Frontal cortex (tissue), 3 donors: ENCODE measurements at regions not wholly inside any gene's neighbourhood (a gene's known extent, or its start where the extent isn't known, plus 50 kb on each side); places are given as distances from the start of the nearest gene placed in this dataset.

ENCODE experiments used
- DNase-seq, 2 donors: peaks; one replicate each; pipeline ENCODE4 v3.0.0; 2012; ENCODE audit warnings: low spot score in 2 of 2
- FAIRE-seq: peaks from 2 replicates; lab custom pipeline; 2012; peaks lifted over from hg19 to GRCh38; lab: Jason Lieb, UNC
- donor health status: control.
- donor health status: control.
- donor health status: control.

- DNase-seq (no peak), FAIRE-seq (no peak)
Observed at GRCh38 chr6:43900560-43900915, 130.5 kb downstream of the VEGFA start.

GRCh38 chr6:43899830-43900229 lies 129.8 kb downstream of the VEGFA start:
- DNase-seq = no peak
- FAIRE-seq = no peak

- DNase-seq (no peak), FAIRE-seq (no peak)
Observed at GRCh38 chr6:43898358-43899131, 128.5 kb downstream of the VEGFA start.

- no peak for DNase-seq
- no peak for FAIRE-seq
Observed at GRCh38 chr6:43897571-43898302, 127.7 kb downstream of the VEGFA start.

- DNase-seq (no peak), FAIRE-seq (no peak)
Observed at GRCh38 chr6:43896329-43897255, 126.6 kb downstream of the VEGFA start.

- FAIRE-seq = no peak
- DNase-seq = no peak
Observed at GRCh38 chr6:43895656-43896328, 125.8 kb downstream of the VEGFA start.

GRCh38 chr6:43893073-43893472 lies 123.1 kb downstream of the VEGFA start:
- no peak for DNase-seq
- no peak for FAIRE-seq

- FAIRE-seq (no peak), DNase-seq (no peak)
Observed at GRCh38 chr6:43891072-43891870, 121.3 kb downstream of the VEGFA start.

GRCh38 chr6:43890197-43891062 lies 120.4 kb downstream of the VEGFA start:
- no peak for FAIRE-seq

GRCh38 chr6:43887906-43888683 lies 118.1 kb downstream of the VEGFA start:
- FAIRE-seq = no peak
- no peak for DNase-seq

More at GRCh38 chr6:43890197-43891062, 120.4 kb downstream of the VEGFA start:
- DNase-seq = no peak

- FAIRE-seq (no peak), DNase-seq (no peak)
Observed at GRCh38 chr6:43887340-43887858, 117.4 kb downstream of the VEGFA start.

GRCh38 chr6:43886717-43887339 lies 116.8 kb downstream of the VEGFA start:
- DNase-seq (no peak), FAIRE-seq (no peak)

GRCh38 chr6:43886067-43886461 lies 116.1 kb downstream of the VEGFA start:
- FAIRE-seq (no peak), DNase-seq (no peak)

- DNase-seq (no peak), FAIRE-seq (no peak)
Observed at GRCh38 chr6:43885399-43886066, 115.5 kb downstream of the VEGFA start.

GRCh38 chr6:43884652-43885022 lies 114.6 kb downstream of the VEGFA start:
- DNase-seq (no peak), FAIRE-seq (no peak)
